GM23248 (cell line): ENCODE measurements at regions not wholly inside any gene's neighbourhood (a gene's known extent, or its start where the extent isn't known, plus 50 kb on each side); places are given as distances from the start of the nearest gene placed in this dataset.
A peak's percentile ranks its signal among the peaks of the same experiment; 100 is the strongest.

Experiments
- DNase-seq: peaks from one replicate; pipeline ENCODE4 v3.0.0-alpha.2; 2015
- H2AFZ ChIP-seq: fragments of 200-600 bp; sonication (generic); 2 replicates; pipeline ENCODE4 v1.6.1; 2016; ENCODE audit warnings: antibody characterized with exemption
- H3F3A ChIP-seq: fragments of 200-600 bp; sonication (generic); 2 replicates; pipeline ENCODE4 v1.6.1; 2016; ENCODE audit warnings: mild to moderate bottlenecking, antibody characterized with exemption, mixed run types; ENCODE audit not compliant: insufficient read depth
- H3K27ac ChIP-seq: fragments of 200-600 bp; sonication (generic); 2 replicates; pipeline ENCODE4 v1.5.1; 2016; ENCODE audit warnings: mild to moderate bottlenecking
- H3K27me3 ChIP-seq: fragments of 200-600 bp; sonication (generic); replicated peaks from 2 replicates; pipeline ENCODE4 v1.6.1; 2016; ENCODE audit warnings: mild to moderate bottlenecking; ENCODE audit not compliant: insufficient read depth
- H3K36me3 ChIP-seq: fragments of 200-600 bp; sonication (generic); 2 replicates; pipeline ENCODE4 v1.6.1; 2016; ENCODE audit warnings: low read depth, mild to moderate bottlenecking
- H3K4me1 ChIP-seq: fragments of 200-600 bp; sonication (generic); 2 replicates; pipeline ENCODE4 v1.6.1; 2016; ENCODE audit warnings: mild to moderate bottlenecking; ENCODE audit not compliant: insufficient read depth
- H3K4me2 ChIP-seq: fragments of 200-600 bp; sonication (generic); one replicate; pipeline ENCODE4 v1.6.1; 2016; ENCODE audit warnings: mild to moderate bottlenecking; ENCODE audit not compliant: unreplicated experiment
- H3K4me3 ChIP-seq: fragments of 200-600 bp; sonication (generic); 2 replicates; pipeline ENCODE4 v1.5.1; 2016; ENCODE audit warnings: mild to moderate bottlenecking
- H3K79me2 ChIP-seq: fragments of 200-600 bp; sonication (generic); 2 replicates; pipeline ENCODE4 v1.6.1; 2016; ENCODE audit warnings: mild to moderate bottlenecking; ENCODE audit not compliant: insufficient read depth
- H3K9ac ChIP-seq: fragments of 200-600 bp; sonication (generic); 2 replicates; pipeline ENCODE4 v1.6.1; 2016; ENCODE audit warnings: mild to moderate bottlenecking
- H3K9me2 ChIP-seq: fragments of 200-600 bp; sonication (generic); 2 replicates; pipeline ENCODE4 v1.6.1; 2016; ENCODE audit warnings: mixed run types, mild to moderate bottlenecking, moderate library complexity; ENCODE audit not compliant: insufficient read depth
- H3K9me3 ChIP-seq: fragments of 200-600 bp; sonication (generic); one replicate; pipeline ENCODE4 v1.6.1; 2017; ENCODE audit warnings: low read depth
- H4K20me1 ChIP-seq: fragments of 200-600 bp; sonication (generic); 2 replicates; pipeline ENCODE4 v1.6.0; 2016; ENCODE audit not compliant: insufficient read depth
- EZH2 ChIP-seq: fragments of 200-600 bp; sonication (generic); IDR thresholded peaks from 2 replicates; pipeline ENCODE4 v1.6.1; 2018; ENCODE audit warnings: antibody characterized with exemption, mild to moderate bottlenecking; ENCODE audit not compliant: insufficient read depth, poor library complexity, severe bottlenecking
- EZH2phosphoT487 ChIP-seq: fragments of 200-600 bp; sonication (generic); IDR thresholded peaks from 2 replicates; pipeline ENCODE4 v1.6.1; 2018; ENCODE audit warnings: antibody characterized with exemption, moderate library complexity, mild to moderate bottlenecking, low read depth; ENCODE audit not compliant: insufficient read depth
- WGBS, 2 experiments: methylation state at CpG; one replicate each; pipeline ENCODE4 v1.1.6; 2015 to 2017; ENCODE audit warnings: low lambda C conversion rate in 2 of 2, low coverage in 1 of 2; ENCODE audit errors: missing lambda C conversion rate in 2 of 2; 5-methylcytosine and 5-hydroxymethylcytosine counted together
- in situ Hi-C: fragments of 300-500 bp; cut with MboI; formaldehyde crosslinking; loops from 2 replicates; pipeline ENCODE4 v1.15.0; 2020

DNA sequence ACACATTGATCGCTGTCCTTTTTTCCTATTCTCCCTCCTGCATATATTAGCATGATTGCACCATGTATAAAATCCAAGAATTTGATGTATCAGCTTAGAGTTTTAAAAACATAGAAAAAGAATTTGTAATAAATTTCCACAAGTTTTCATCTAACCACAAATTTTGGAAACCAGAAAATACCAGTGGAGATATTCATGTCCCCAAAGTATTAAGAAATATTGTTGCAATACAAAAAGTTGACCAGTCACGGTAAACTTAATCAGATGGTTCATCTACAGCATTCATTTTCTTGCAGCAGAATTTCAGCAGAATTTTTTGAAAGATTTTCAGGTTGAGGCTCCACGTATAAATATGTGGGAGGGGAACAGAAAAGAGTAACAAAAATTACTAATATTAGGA is 500.9 kb upstream of the MDFIC2 start:
- H3K4me2 ChIP-seq, result no peak overlapping the region
- no peak overlapping the region for H3K27ac ChIP-seq
- no peaks in the 10 kb centered on the region for H3K27me3 ChIP-seq
- H3K4me3 ChIP-seq, result no peak overlapping the region
- in situ Hi-C loops, result no loop called here
- H2AFZ ChIP-seq, result no peak overlapping the region
- H3F3A ChIP-seq, result peaks cover 7% of the 10 kb centered on the region; the same call in 1 of the 2 replicates
- DNase-seq, result peak; percentile 51
- H4K20me1 ChIP-seq, result no peaks in the 10 kb centered on the region
- no peak overlapping the region for H3K9ac ChIP-seq
- H3K9me3 ChIP-seq, result no peaks in the 10 kb centered on the region
- H3K4me1 ChIP-seq, result peaks cover 6% of the 10 kb centered on the region; the same call in 1 of the 2 replicates
- 51 to 57% methylated on average over 3 of the region's 3 CpGs for WGBS, 2 experiments
- no peaks in the 10 kb centered on the region for H3K36me3 ChIP-seq
- no peaks in the 10 kb centered on the region for H3K79me2 ChIP-seq
- TF ChIP-seq EZH2phosphoT487, result no peak
- TF ChIP-seq EZH2, result no peak
- no peaks in the 10 kb centered on the region for H3K9me2 ChIP-seq

DNA sequence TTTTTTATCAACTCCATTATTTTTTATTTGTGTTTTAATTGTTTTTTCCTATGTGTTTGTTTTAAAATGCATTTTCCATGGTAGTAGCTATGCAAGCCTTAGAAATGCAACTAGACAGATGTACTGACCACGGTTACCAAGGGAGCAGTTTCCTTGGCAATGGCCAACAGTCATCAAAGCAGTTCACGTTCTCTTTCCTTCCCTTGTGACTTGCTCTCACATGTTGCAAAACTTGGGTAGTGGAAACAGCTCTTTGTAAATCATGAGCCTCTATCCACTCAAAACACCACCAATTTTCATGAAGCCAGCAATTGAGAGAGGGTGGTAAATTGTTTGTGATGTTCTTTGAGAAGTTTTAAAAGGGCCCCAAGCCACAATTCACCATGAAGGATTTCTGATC is 499.4 kb upstream of the MDFIC2 start:
- Histone ChIP-seq H3K4me1 (peaks cover 6% of the 10 kb centered on the region; the same call in 1 of the 2 replicates), H2AFZ (no peak overlapping the region), H3K27me3 (no peaks in the 10 kb centered on the region), H3K9me3 (no peaks in the 10 kb centered on the region), H3K36me3 (no peaks in the 10 kb centered on the region), H3K27ac (no peak overlapping the region), H3K79me2 (no peaks in the 10 kb centered on the region), H3K4me2 (no peak overlapping the region), H3K9ac (no peak overlapping the region), H3K4me3 (no peak overlapping the region), H4K20me1 (no peaks in the 10 kb centered on the region), H3F3A (peaks cover 7% of the 10 kb centered on the region; the same call in 1 of the 2 replicates), H3K9me2 (no peaks in the 10 kb centered on the region)
- WGBS, 2 experiments, result 47 to 52% methylated on average over 2 of the region's 2 CpGs
- DNase-seq, result peak; percentile 62
- TF ChIP-seq EZH2phosphoT487, result no peak
- no peak for TF ChIP-seq EZH2
- in situ Hi-C loops, result no loop called here

DNA sequence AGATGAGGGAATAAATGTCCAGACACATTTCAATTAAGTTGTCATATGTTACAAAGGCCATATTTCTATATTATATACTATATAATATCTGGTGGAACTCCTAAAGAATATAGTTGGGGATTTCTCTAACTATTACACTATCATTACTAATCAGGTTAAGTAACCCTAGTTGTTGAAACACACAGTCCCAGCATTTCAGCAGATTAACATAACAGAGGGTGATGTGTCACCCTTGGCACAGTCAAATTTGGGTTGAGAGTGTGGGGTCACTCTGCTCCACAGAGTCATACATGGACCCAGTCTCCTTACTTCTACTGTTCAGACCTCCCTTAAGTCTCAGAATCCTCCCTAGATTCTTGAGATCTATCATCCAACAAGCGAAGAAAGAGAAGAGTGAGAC is 496.4 kb upstream of the MDFIC2 start:
- no peaks in the 10 kb centered on the region for H3K27me3 ChIP-seq
- no peaks in the 10 kb centered on the region for H3K79me2 ChIP-seq
- TF ChIP-seq EZH2phosphoT487, result no peak
- no peak for TF ChIP-seq EZH2
- H3F3A ChIP-seq, result peaks cover 28% of the 10 kb centered on the region
- no peaks in the 10 kb centered on the region for H3K9me2 ChIP-seq
- no peak overlapping the region for H3K27ac ChIP-seq
- no peak for DNase-seq
- peaks cover 25% of the 10 kb centered on the region for H3K4me1 ChIP-seq
- no peak overlapping the region for H3K9ac ChIP-seq
- no peaks in the 10 kb centered on the region for H3K36me3 ChIP-seq
- in situ Hi-C loops, result no loop called here
- no peak overlapping the region for H3K4me3 ChIP-seq
- WGBS, 2 experiments, result 74 to 94% methylated on average over 1 of the region's 1 CpG
- no peak overlapping the region for H3K4me2 ChIP-seq
- no peak overlapping the region for H2AFZ ChIP-seq
- H3K9me3 ChIP-seq, result no peaks in the 10 kb centered on the region
- H4K20me1 ChIP-seq, result no peaks in the 10 kb centered on the region

DNA sequence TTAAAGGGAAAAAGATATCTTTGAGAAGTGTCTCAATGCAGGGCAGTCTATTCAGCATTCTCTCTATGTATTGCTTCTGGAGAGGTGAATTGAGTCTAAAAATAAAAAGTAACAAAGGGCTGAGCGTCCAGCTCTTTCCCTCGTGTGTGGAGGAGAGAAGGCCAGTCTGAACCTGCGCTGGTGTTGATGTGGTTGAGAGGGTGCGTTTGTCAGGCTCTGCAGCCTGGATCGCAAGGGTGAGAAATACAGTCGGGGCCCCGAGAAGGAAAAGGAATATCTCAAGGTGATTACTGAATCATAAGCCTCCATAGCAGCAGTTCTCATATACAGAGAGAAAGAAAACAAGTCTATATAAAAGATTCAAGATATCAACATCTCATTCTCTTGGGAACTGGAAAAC is 494.1 kb upstream of the MDFIC2 start:
- H4K20me1 ChIP-seq, result no peaks in the 10 kb centered on the region
- DNase-seq, result no peak
- H3K27ac ChIP-seq, result no peak overlapping the region
- H3K36me3 ChIP-seq, result no peaks in the 10 kb centered on the region
- H3K9ac ChIP-seq, result no peak overlapping the region
- no peaks in the 10 kb centered on the region for H3K9me2 ChIP-seq
- no peak overlapping the region for H3K4me3 ChIP-seq
- H3K9me3 ChIP-seq, result no peaks in the 10 kb centered on the region
- TF ChIP-seq EZH2 (no peak), EZH2phosphoT487 (no peak)
- H3K27me3 ChIP-seq, result no peaks in the 10 kb centered on the region
- H2AFZ ChIP-seq, result no peak overlapping the region
- peaks cover 19% of the 10 kb centered on the region for H3K4me1 ChIP-seq
- in situ Hi-C loops, result no loop called here
- 91 to 92% methylated on average over 7 of the region's 7 CpGs for WGBS, 2 experiments
- H3K4me2 ChIP-seq, result no peak overlapping the region
- H3K79me2 ChIP-seq, result no peaks in the 10 kb centered on the region
- peaks cover 21% of the 10 kb centered on the region for H3F3A ChIP-seq

DNA sequence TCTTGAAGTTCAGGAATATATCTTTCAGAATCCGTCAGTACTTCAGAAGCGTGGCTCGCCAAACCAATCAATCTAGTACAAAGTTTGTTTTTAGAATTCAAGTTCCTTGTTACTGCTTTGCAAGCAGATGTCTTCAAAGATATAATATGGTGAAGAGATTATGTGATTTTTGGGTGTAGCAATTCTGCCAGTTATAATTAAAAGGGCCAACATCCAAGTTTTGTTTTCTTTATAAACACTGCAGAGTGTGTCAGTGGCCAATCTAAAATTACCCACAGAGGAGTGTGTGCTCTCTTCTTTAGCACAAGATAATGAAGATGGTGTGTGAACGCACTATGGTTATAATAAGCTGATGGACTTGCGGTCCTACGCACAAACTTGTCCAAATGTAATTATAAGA is 493.6 kb upstream of the MDFIC2 start:
- Histone ChIP-seq H3K4me2 (peak overlapping the region; percentile 72), H3F3A (peaks cover 21% of the 10 kb centered on the region), H3K27me3 (no peaks in the 10 kb centered on the region), H4K20me1 (no peaks in the 10 kb centered on the region), H3K4me3 (peak overlapping the region; percentile 69; the same call in 1 of the 2 replicates), H3K79me2 (no peaks in the 10 kb centered on the region), H3K27ac (0 out of 2 replicates have a peak overlapping the region, but pooled peaks have one; percentile 59), H2AFZ (peak overlapping the region; percentile 78), H3K9ac (no peak overlapping the region), H3K9me3 (no peaks in the 10 kb centered on the region), H3K4me1 (peaks cover 19% of the 10 kb centered on the region), H3K36me3 (no peaks in the 10 kb centered on the region), H3K9me2 (no peaks in the 10 kb centered on the region)
- DNase-seq, result no peak
- TF ChIP-seq EZH2phosphoT487 (no peak), EZH2 (no peak)
- WGBS, 2 experiments, result 47 to 54% methylated on average over 6 of the region's 6 CpGs
- in situ Hi-C loops, result no loop called here
